HepG2 (cell line): ENCODE measurements at regions not wholly inside any gene's neighbourhood (a gene's known extent, or its start where the extent isn't known, plus 50 kb on each side); places are given as distances from the start of the nearest gene placed in this dataset.

Experiments
- ATAC-seq: fragments of 200-7000 bp; cut with Tn5 transposase; 3 replicates; pipeline ENCODE4 v1.9.1; 2020; ENCODE audit warnings: mild to moderate bottlenecking, moderate library complexity
- BruUV-seq: library from RNA; stranded (reverse); fragments of 400-500 nt; replicated peaks from 2 replicates; lab custom pipeline; 2021; lab: Mats Ljungman, UMichigan
- CTCF ChIA-PET: fragments of 300-600 bp; formaldehyde crosslinking; extraction: SDS; loops from one replicate; lab custom pipeline; 2021; ENCODE audit warnings: low total read pairs, inconsistent platforms, low intra/inter-chr PET ratio; lab: Yijun Ruan, JAX
- POLR2A ChIA-PET: fragments of 350-600 bp; sonication (Branson Sonifier 250); formaldehyde crosslinking; loops from one replicate; lab custom pipeline; 2020; ENCODE audit warnings: antibody characterized with exemption, inconsistent platforms; lab: Yijun Ruan, JAX
- DNase-seq: peaks from one replicate; pipeline ENCODE4 v3.0.0-alpha.2; 2015; ENCODE audit warnings: low spot score
- FAIRE-seq: peaks from 3 replicates; lab custom pipeline; 2011; peaks lifted over from hg19 to GRCh38; lab: Jason Lieb, UNC
- H2AFZ ChIP-seq: one replicate; pipeline ENCODE4 v1.6.1; 2011; ENCODE audit warnings: low read length, inconsistent platforms
- H3K27ac ChIP-seq: fragments of 300-600 bp; 3 replicates; pipeline ENCODE4 v1.8.0; 2011; ENCODE audit warnings: mixed run types, mild to moderate bottlenecking, mixed read lengths, low read length, inconsistent platforms; ENCODE audit not compliant: insufficient read depth; ENCODE audit errors: extremely low read length
- H3K27me3 ChIP-seq, 2 experiments: fragments of 200-600 bp in 1 of 2; 2 replicates in 1 of 2; 3 replicates in 1 of 2; pipeline versions ENCODE4 v1.6.0 to v1.8.0; 2011; ENCODE audit warnings: low read length in 2 of 2, mild to moderate bottlenecking in 2 of 2, moderate library complexity in 2 of 2, inconsistent platforms in 1 of 2; ENCODE audit not compliant: insufficient read depth in 2 of 2, control insufficient read depth in 1 of 2
- H3K36me3 ChIP-seq, 2 experiments: fragments of 200-600 bp in 1 of 2; replicated peaks in 1 of 2; 2 replicates in 1 of 2; 3 replicates in 1 of 2; pipeline versions ENCODE4 v1.5.1 to v1.8.0; 2011; ENCODE audit warnings: low read length in 2 of 2, inconsistent platforms in 1 of 2; ENCODE audit not compliant: insufficient read depth in 2 of 2, control insufficient read depth in 1 of 2
- H3K4me1 ChIP-seq: 2 replicates; pipeline ENCODE4 v1.5.1; 2012; ENCODE audit warnings: low read length, inconsistent platforms; ENCODE audit not compliant: insufficient read depth
- H3K4me2 ChIP-seq: 2 replicates; pipeline ENCODE4 v1.6.0; 2011; ENCODE audit warnings: low read depth, low read length, inconsistent platforms
- H3K4me3 ChIP-seq, 3 experiments: fragments of 200-600 bp in 1 of 3; sonication (generic), shearing (Covaris generic) in 1 of 3; replicated peaks in 1 of 3; 2 replicates each; pipeline ENCODE4 v1.5.1; 2011 to 2016; ENCODE audit warnings: low read length in 3 of 3, inconsistent platforms in 2 of 3, low read depth in 2 of 3, mild to moderate bottlenecking in 2 of 3, control low read depth in 1 of 3, mixed read lengths in 1 of 3; ENCODE audit not compliant: insufficient read depth in 1 of 3
- H3K79me2 ChIP-seq: one replicate; pipeline ENCODE4 v1.6.1; 2011; ENCODE audit warnings: low read length, inconsistent platforms; ENCODE audit not compliant: insufficient read depth
- H3K9ac ChIP-seq: 2 replicates; pipeline ENCODE4 v1.6.0; 2011; ENCODE audit warnings: mild to moderate bottlenecking, low read depth, low read length, inconsistent platforms; ENCODE audit not compliant: insufficient read depth
- H3K9me3 ChIP-seq: 2 replicates; pipeline ENCODE4 v1.5.1; 2012; ENCODE audit warnings: mild to moderate bottlenecking, low read length
- H4K20me1 ChIP-seq: 2 replicates; pipeline ENCODE4 v1.6.0; 2011; ENCODE audit warnings: inconsistent platforms, mild to moderate bottlenecking, low read length, moderate library complexity; ENCODE audit not compliant: insufficient read depth
- ELK4 ChIP-seq: sonication (generic); formaldehyde crosslinking; IDR thresholded peaks from 2 replicates; pipeline ENCODE4 v1.9.0; 2021; ENCODE audit warnings: missing genetic modification reagents, borderline replicate concordance
- ISX ChIP-seq: sonication (generic); formaldehyde crosslinking; conservative IDR thresholded peaks from 2 replicates; pipeline ENCODE4 v1.5.0; 2020; ENCODE audit warnings: missing genetic modification reagents
- MLX ChIP-seq: IDR thresholded peaks from 2 replicates; pipeline ENCODE4 v1.6.1; 2016
- NFATC3 ChIP-seq: sonication (generic); formaldehyde crosslinking; IDR thresholded peaks from 2 replicates; pipeline ENCODE4 v1.5.1; 2020; ENCODE audit warnings: mild to moderate bottlenecking, missing genetic modification reagents
- NR2F6 ChIP-seq, 2 experiments: IDR thresholded peaks; 2 replicates each; pipeline ENCODE4 v1.6.1; 2016; ENCODE audit warnings: antibody characterized with exemption in 1 of 2, mild to moderate bottlenecking in 1 of 2
- ZNF20 ChIP-seq: sonication (generic); formaldehyde crosslinking; IDR thresholded peaks from 2 replicates; pipeline ENCODE4 v1.4.0; 2020; ENCODE audit warnings: mild to moderate bottlenecking, moderate library complexity, missing genetic modification reagents
- ZNF496 ChIP-seq: sonication (generic); formaldehyde crosslinking; IDR thresholded peaks from 2 replicates; pipeline ENCODE4 v1.8.1; 2023; ENCODE audit warnings: mild to moderate bottlenecking, moderate library complexity, missing genetic modification reagents; ENCODE audit not compliant: insufficient replicate concordance
- ZNF530 ChIP-seq: sonication (generic); formaldehyde crosslinking; IDR thresholded peaks from 2 replicates; pipeline ENCODE4 v1.5.0; 2020; ENCODE audit warnings: low read depth, mild to moderate bottlenecking, missing genetic modification reagents
- ZNF547 ChIP-seq: sonication (generic); formaldehyde crosslinking; IDR thresholded peaks from 2 replicates; pipeline ENCODE4 v1.5.1; 2020; ENCODE audit warnings: mild to moderate bottlenecking, missing genetic modification reagents
- ZNF691 ChIP-seq: sonication (generic); formaldehyde crosslinking; IDR thresholded peaks from 2 replicates; pipeline ENCODE4 v1.4.0; 2020; ENCODE audit warnings: missing genetic modification reagents, low read depth, mild to moderate bottlenecking, borderline replicate concordance
- WGBS: methylation state at CpG from one replicate; pipeline ENCODE4 v1.1.6; 2017; ENCODE audit warnings: low lambda C conversion rate; 5-methylcytosine and 5-hydroxymethylcytosine counted together
- in situ Hi-C: cut with HindIII; loops from 2 replicates; pipeline ENCODE4 v1.10.0; 2017; ENCODE audit warnings: low pct_unique_long_range_greater_than_20kb; ENCODE audit not compliant: extremely low pct_ligation_motif_present
- intact Hi-C: fragments of 100-400 bp; cut with micrococcal nuclease; formaldehyde crosslinking; loops from one replicate; pipeline ENCODE4 v1.10.0; 2022; ENCODE audit not compliant: unreplicated experiment

GRCh38 chr2:58757971-58758370, 516.8 kb upstream of the FANCL start:
- Histone ChIP-seq H2AFZ (no peak overlapping the region), H3K27me3 (no peaks in the 10 kb centered on the region), H3K9me3 (0 out of 2 replicates have a peak, but pooled peaks cover 1% of the 10 kb centered on the region), H3K36me3 (no peaks in the 10 kb centered on the region), H3K79me2 (no peaks in the 10 kb centered on the region), H4K20me1 (no peaks in the 10 kb centered on the region), H3K4me2 (no peak overlapping the region), H3K4me3 (no peak overlapping the region), H3K4me1 (no peaks in the 10 kb centered on the region), H3K9ac (no peak overlapping the region), H3K27ac (no peak overlapping the region)
- no TSS peak for BruUV-seq
- intact Hi-C loops = no loop called here
- in situ Hi-C loops = loop anchor here (25.0 kb wide), 1 partner anchor 1829 kb away; no protein-coding TSS in a partner anchor
- no peak for DNase-seq
- CTCF ChIA-PET = no interaction called here
- ATAC-seq = no peak
- POLR2A ChIA-PET = no interaction called here
- TF ChIP-seq ISX (no peak), ZNF547 (CRISPR knock-in tag) (no peak), ZNF496 (CRISPR knock-in tag) (no peak), NFATC3 (CRISPR knock-in tag) (no peak), MLX (CRISPR knock-in tag) (no peak), ZNF691 (CRISPR knock-in tag) (no peak), ZNF530 (CRISPR knock-in tag) (no peak), ZNF20 (no peak), NR2F6 (IDR thresholded peaks at IDR 0.05) (no peak), NR2F6 (CRISPR knock-in tag; IDR thresholded peaks at IDR 0.05) (no peak), ELK4 (CRISPR knock-in tag) (no peak)
- no peak for FAIRE-seq
- WGBS = under 1% methylated on average over 6 of the region's 6 CpGs
